Nephron (organoid): ENCODE measurements at regions not wholly inside any gene's neighbourhood (a gene's known extent, or its start where the extent isn't known, plus 50 kb on each side); places are given as distances from the start of the nearest gene placed in this dataset.

Source experiments
- H3K27ac Mint-ChIP-seq, 3 experiments: 2 replicates each; pipeline ENCODE4 v1.8.0; 2020; ENCODE audit warnings: mixed read lengths in 3 of 3, mild to moderate bottlenecking in 2 of 3, moderate library complexity in 1 of 3
- H3K27me3 Mint-ChIP-seq: 2 replicates; pipeline ENCODE4 v1.8.0; 2021; ENCODE audit warnings: low read depth, mild to moderate bottlenecking, moderate library complexity, mixed read lengths
- H3K36me3 Mint-ChIP-seq: 2 replicates; pipeline ENCODE4 v1.8.0; 2020; ENCODE audit warnings: low read depth, mixed read lengths
- H3K4me1 Mint-ChIP-seq: 2 replicates; pipeline ENCODE4 v1.8.0; 2020; ENCODE audit warnings: mixed read lengths
- H3K4me3 Mint-ChIP-seq, 3 experiments: 2 replicates each; pipeline ENCODE4 v1.8.0; 2020; ENCODE audit warnings: mild to moderate bottlenecking in 3 of 3, mixed read lengths in 3 of 3, moderate library complexity in 2 of 3
- H3K9me3 Mint-ChIP-seq: 2 replicates; pipeline ENCODE4 v1.8.0; 2020; ENCODE audit warnings: mixed read lengths
- CTCF ChIP-seq, 3 experiments: fragments of 200-600 bp; sonication (generic); IDR thresholded peaks; one replicate each; pipeline ENCODE4 v1.5.0; 2021; ENCODE audit warnings: antibody characterized with exemption in 3 of 3; ENCODE audit not compliant: unreplicated experiment in 3 of 3

- Mint-ChIP-seq H3K27me3 (peaks cover 10% of the 10 kb centered on the region), H3K4me1 (peaks cover 8% of the 10 kb centered on the region), H3K36me3 (no peaks in the 10 kb centered on the region), H3K27ac (no peak overlapping the region), H3K4me3 (no peak overlapping the region), H3K9me3 (no peaks in the 10 kb centered on the region)
- no peak for TF ChIP-seq CTCF (IDR thresholded peaks at IDR 0.05; ENCODE audit: unreplicated experiment in 3 of 3)
Measured at GRCh38 chr1:183721041-183721440, 67.9 kb upstream of the APOBEC4 start.

- Mint-ChIP-seq H3K4me3 (no peak overlapping the region), H3K27me3 (peaks cover 10% of the 10 kb centered on the region)
Measured at GRCh38 chr1:183720028-183720427, 66.9 kb upstream of the APOBEC4 start.

GRCh38 chr1:183719289-183719688, 66.2 kb upstream of the APOBEC4 start:
- no peaks in the 10 kb centered on the region for H3K9me3 Mint-ChIP-seq
- no peak overlapping the region for H3K4me3 Mint-ChIP-seq
- peaks cover 10% of the 10 kb centered on the region for H3K27me3 Mint-ChIP-seq
- H3K27ac Mint-ChIP-seq: no peak overlapping the region
- no peaks in the 10 kb centered on the region for H3K36me3 Mint-ChIP-seq
- no peak for TF ChIP-seq CTCF (IDR thresholded peaks at IDR 0.05; ENCODE audit: unreplicated experiment in 3 of 3)
- H3K4me1 Mint-ChIP-seq: peaks cover 15% of the 10 kb centered on the region

More at GRCh38 chr1:183720028-183720427, 66.9 kb upstream of the APOBEC4 start:
- Mint-ChIP-seq H3K4me1 (peaks cover 10% of the 10 kb centered on the region), H3K36me3 (no peaks in the 10 kb centered on the region), H3K9me3 (no peaks in the 10 kb centered on the region), H3K27ac (no peak overlapping the region)
- TF ChIP-seq CTCF (IDR thresholded peaks at IDR 0.05; ENCODE audit: unreplicated experiment in 3 of 3): no peak

GRCh38 chr1:183716286-183716685, 63.2 kb upstream of the APOBEC4 start:
- TF ChIP-seq CTCF (IDR thresholded peaks at IDR 0.05; ENCODE audit: unreplicated experiment in 3 of 3): no peak
- H3K9me3 Mint-ChIP-seq: no peaks in the 10 kb centered on the region
- H3K4me3 Mint-ChIP-seq: no peak overlapping the region
- H3K27me3 Mint-ChIP-seq: peaks cover 10% of the 10 kb centered on the region
- H3K27ac Mint-ChIP-seq: peak overlapping the region in 1 of 3 experiments; percentile 44
- H3K36me3 Mint-ChIP-seq: no peaks in the 10 kb centered on the region
- H3K4me1 Mint-ChIP-seq: peaks cover 32% of the 10 kb centered on the region

- no peak for TF ChIP-seq CTCF (IDR thresholded peaks at IDR 0.05; ENCODE audit: unreplicated experiment in 3 of 3)
Measured at GRCh38 chr1:183711741-183712361, 58.7 kb upstream of the APOBEC4 start.

GRCh38 chr1:183711165-183711682, 58.1 kb upstream of the APOBEC4 start:
- Mint-ChIP-seq H3K9me3 (no peaks in the 10 kb centered on the region), H3K4me3 (no peak overlapping the region), H3K27me3 (peaks cover 6% of the 10 kb centered on the region), H3K4me1 (peaks cover 32% of the 10 kb centered on the region), H3K27ac (peak overlapping the region; percentile 70 to 88 (median 79)), H3K36me3 (no peaks in the 10 kb centered on the region)
- TF ChIP-seq CTCF (IDR thresholded peaks at IDR 0.05; ENCODE audit: unreplicated experiment in 3 of 3): no peak

More at GRCh38 chr1:183711741-183712361, 58.7 kb upstream of the APOBEC4 start:
- Mint-ChIP-seq H3K4me3 (peak overlapping the region in 2 of 3 experiments; percentile 2 to 3), H3K36me3 (no peaks in the 10 kb centered on the region), H3K27me3 (peaks cover 6% of the 10 kb centered on the region), H3K27ac (peak overlapping the region; percentile 70 to 88 (median 79)), H3K9me3 (no peaks in the 10 kb centered on the region), H3K4me1 (peaks cover 39% of the 10 kb centered on the region)
